HG02623 (cell line): ENCODE measurements at regions not wholly inside any gene's neighbourhood (a gene's known extent, or its start where the extent isn't known, plus 50 kb on each side); places are given as distances from the start of the nearest gene placed in this dataset.

Source experiments
- ATAC-seq: cut with Tn5 transposase; IDR thresholded peaks from one replicate; pipeline ENCODE4 v1.9.1; 2021; ENCODE audit warnings: moderate library complexity; ENCODE audit not compliant: unreplicated experiment

- no peak for ATAC-seq
These were observed 138.3 kb downstream of the TOMM20 start for GRCh38 chr1:234990328-234990675.

DNA sequence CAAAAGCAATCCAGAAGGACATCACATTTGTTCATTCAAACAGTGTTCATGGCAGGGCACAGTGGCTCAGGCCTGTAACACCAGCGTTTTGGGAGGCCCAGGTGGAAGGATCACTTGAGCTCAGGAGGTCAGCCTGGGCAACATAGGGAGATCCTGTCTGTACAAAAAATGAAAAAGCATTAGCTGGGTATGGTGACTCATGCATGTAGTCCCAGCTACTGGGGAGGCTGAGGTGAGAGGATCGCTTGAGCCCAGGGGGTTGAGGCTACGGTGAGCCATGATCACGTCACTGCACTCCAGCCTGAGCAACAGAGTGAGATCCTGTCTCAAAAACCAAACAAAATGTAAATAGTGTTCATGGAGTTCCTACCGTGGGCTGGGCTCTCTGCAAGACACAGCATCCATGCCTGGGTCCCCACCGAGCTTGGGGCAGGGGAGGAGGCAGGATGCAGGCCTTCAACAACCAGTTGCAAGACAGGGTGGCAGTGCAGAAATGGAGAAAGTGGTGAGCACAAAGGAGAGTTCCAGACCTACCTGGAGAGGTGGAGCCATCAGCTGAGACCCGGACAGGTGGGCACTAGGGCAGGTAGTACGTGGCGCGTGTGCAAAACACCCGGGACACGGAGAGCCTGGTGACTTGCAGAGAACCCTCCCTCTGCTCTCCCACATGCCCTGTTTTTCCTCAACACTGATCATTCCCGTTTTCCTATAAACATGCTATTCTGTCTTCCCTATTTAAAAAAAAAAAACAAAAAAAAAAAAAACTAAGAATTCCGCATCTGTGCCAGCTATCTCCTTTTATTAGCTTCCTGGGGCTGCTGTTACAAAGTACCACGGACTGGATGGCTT lies 138.9 kb downstream of the TOMM20 start:
- no peak for ATAC-seq

GRCh38 chr1:234989019-234989418 lies 139.6 kb downstream of the TOMM20 start:
- ATAC-seq = no peak

DNA sequence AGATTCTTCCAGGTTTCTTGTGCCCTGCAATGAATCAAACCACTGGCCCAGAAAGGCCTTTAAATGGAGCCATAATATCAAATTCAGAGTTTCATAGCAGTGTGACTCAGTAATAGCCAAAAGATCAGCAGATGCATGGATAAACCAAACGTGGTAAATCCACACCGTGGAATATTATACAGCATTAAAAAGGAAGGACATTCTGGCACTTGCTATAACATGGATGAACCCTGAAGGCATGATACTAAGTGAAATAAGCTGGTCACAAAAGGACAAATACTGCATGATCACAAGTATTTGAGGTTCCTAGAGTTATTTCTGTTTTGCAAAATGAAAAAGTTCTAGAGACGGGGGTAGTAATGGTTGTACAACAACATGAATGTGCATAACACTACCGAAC lies 140.1 kb downstream of the TOMM20 start:
- ATAC-seq = no peak

DNA sequence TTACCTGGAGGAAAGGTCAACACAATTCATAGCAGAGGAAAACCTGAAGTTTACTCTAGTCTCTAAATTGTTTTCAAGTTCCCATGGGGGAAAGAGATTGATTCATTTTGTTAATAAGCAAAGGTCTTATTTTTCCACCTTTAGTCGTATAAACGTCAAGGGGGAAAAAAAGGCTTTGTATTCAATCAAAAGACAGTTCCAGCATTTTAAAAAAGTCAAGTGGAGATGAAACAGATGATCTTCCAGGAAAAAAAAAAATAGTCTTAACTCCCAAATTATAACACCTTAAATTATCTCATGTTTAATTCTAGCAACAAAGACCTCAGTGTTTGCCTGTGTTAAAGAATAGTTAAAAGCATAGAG lies 140.5 kb downstream of the TOMM20 start:
- ATAC-seq = no peak

DNA sequence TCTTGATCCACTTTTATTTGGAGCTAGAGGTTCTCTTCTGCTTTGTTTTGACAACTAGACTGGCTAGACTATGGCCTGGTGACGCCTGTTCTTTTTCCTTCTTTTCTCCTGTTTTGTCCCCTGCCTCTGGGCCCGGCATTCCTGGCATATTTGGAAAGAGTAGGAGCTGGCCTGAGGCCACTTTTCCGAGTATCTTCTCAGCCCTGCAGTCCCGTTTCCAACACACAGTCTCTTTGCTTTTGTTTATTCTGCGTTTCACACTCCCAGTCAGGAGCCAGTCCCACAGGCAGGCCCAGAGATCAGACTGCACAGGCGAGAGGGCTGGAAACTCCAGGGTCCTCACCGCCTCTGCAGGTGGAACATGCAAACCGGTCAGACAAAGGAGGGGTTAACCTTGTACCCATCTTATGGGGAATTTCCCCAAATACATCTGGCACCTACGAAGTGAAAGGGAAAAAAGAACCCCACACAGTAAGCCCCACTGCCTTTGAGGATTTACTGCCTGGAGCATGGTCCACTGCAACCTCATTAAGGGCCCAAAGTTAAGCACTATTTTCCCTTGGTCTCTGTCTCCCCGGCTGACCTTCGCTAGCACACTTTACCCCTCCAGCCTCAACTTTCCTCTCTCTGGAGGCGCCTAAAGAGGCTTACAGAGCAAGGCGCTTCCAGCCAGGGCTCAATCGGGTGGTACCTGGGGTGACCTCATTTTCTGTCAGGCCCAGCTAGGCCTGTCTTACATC lies 141.1 kb downstream of the TOMM20 start:
- ATAC-seq = peak; percentile 56

DNA sequence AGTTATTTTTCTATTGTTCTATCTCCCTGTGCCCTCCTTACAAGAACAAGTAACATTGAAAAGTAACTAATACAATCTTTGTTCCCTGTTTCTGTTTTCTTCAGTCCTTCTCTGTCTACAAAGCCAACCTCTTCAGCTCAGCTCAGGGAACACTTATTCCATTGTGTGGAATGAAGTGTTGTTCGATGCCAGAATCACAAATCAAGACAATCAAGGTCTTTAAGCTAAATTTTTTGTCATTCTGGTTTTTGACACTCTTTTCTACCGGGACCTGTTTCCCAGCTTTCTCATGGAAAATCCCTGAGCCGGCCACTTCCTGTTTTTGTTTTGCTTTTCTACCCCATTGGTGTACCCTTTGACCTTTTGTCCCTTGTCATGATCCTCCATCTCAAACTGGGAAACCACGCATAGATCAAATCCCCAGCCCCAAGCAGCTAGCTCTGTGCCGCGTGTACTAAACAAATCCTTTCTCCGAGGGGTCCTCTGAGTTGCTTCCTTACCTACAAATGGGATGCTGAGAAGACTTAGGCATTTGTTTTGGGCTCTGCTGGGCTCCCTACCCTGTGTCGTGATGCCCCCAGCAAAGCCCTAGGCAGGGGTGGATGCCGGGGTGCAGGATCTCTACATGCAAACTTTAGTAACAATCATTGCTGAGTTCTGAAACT lies 141.8 kb downstream of the TOMM20 start:
- ATAC-seq = no peak

DNA sequence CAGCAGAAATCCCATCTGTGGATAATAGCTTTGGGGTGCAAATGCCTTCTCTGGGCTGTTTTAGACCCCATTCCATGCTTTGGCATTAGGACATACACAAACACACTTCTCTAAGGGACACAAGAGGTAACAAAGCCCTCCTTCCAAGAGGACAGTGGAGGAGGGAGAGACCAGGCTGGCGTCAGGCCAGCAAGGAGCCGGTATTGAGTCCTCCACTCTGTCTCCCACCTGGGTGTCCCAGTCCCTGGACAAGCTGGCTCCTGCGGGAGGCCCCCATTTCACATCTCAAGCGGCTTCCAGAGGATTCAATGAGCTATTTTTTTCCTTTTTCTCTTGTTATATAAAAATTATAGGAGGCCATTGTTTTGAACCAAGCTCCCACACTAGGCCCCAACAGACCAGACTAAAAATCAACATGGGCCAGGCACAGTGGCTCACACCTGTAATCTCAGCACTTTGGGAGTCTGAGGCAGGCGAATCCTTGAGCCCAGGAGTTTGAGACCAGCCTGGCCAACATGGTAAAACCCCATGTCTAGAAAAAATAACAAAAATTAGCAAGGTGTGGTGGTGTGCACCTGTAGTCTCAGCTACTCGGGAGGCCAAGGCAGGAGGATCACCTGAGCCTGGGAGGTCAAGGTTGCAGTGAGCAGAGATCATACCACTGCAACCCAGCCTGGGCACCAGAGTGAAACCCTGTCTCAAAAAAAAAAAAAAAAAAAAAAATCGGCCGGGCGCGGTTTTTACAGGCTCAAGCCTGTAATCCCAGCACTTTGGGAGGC lies 142.9 kb downstream of the TOMM20 start:
- no peak for ATAC-seq

DNA sequence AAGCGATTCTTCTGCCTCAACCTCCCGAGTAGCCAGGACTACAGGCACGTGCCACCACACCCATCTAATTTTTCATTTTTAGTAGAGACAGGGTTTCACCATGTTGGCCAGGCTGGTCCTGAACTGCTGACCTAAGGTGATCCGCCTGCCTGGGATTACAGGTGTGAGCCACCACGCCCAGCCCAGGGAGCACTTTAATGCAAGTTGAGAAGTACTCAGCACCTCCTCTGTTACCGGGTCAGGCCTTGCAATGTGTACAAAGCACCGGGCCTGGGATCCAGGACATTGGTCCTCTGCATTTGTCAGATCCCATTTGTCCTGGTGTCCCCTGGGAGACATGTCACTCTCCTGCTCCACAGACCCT lies 143.6 kb downstream of the TOMM20 start:
- ATAC-seq = no peak

- ATAC-seq = no peak
These were observed 144.9 kb downstream of the TOMM20 start for GRCh38 chr1:234983564-234984238.

DNA sequence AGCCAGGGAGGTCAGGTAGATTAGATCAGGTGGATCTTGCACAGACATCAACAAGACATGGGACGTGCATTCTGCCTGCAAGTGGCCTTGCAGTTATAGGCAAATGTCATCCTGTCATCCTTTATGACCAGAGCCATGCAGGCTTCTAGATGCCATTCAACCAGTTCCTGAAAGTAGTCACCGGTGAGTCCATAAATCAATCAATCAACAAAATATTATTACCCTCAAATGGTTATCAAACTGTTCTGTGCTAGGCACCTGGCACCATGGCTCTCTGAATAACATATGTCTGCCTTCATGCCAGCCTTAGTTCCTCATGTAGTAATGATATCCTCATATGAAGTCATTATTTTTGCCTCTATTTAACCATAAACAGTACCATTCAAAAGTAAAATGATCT lies 146.9 kb downstream of the TOMM20 start:
- no peak for ATAC-seq

- no peak for ATAC-seq
These were observed 147.8 kb downstream of the TOMM20 start for GRCh38 chr1:234980645-234981396.

DNA sequence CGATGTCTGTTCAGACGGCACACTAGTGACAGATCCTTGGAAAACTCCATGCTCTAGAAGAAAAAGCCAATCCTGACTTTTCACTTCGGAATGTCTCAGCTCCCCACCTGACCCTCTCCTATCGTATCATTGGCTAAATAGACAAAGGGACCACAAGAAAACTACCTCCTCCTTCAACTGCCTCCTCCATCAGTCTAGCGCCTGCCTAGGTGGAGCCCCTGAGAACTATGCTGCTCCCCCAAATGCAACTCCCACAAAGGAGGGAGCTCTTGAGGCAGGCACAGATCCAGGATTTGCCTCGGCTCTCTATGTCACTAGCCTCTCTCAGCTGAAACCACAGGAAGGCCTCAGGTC lies 148.4 kb downstream of the TOMM20 start:
- no peak for ATAC-seq

DNA sequence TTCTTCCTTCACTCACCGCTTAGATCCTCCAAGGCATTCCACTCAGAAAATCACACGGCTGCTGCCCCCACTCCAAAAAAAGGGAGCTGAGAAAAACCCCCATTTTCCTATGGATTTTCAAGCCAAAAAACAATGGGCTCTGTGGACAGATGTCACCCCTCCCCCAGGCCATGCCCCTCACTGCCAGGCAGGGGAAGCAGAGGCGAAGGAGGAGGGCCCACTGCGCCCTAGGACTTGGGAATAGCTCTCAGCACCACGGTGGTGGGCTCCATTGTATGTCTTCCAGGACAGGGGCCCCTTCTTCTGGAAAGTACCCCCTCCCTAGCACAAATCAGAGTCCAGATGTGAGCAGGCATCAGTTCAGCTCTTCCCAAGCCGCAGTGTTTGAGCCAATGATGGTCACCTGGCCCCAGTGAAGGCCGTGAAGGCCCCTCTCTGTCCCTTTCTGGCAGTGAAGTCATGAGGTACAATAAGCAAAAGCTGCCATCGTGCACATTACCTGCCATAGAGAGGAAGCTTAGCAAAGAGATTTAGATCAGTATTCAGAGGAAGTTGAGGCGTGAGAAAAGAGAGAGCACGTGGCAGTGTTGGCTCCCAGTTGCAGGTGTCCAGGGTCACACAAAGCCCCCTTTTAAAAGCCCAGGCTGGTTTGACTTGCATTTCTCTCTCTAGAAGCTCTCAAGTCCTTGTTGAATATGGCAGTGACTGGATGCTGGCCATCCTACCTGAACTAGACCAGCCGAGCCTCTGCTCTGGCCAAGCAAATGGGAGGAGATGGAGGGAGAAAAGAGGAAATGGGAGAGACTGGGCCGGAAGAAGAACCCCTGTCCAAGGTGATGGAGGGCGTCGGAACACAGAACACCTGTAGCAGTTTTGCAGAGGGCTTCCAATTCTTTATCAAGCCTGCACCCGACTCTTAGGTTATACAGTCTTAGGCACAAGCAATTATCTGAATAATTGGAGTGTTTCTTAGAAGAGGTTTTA lies 149.0 kb downstream of the TOMM20 start:
- no peak for ATAC-seq

GRCh38 chr1:234978397-234979295 lies 150.0 kb downstream of the TOMM20 start:
- ATAC-seq = peak; percentile 68

- no peak for ATAC-seq
These were observed 150.7 kb downstream of the TOMM20 start for GRCh38 chr1:234977875-234978396.

DNA sequence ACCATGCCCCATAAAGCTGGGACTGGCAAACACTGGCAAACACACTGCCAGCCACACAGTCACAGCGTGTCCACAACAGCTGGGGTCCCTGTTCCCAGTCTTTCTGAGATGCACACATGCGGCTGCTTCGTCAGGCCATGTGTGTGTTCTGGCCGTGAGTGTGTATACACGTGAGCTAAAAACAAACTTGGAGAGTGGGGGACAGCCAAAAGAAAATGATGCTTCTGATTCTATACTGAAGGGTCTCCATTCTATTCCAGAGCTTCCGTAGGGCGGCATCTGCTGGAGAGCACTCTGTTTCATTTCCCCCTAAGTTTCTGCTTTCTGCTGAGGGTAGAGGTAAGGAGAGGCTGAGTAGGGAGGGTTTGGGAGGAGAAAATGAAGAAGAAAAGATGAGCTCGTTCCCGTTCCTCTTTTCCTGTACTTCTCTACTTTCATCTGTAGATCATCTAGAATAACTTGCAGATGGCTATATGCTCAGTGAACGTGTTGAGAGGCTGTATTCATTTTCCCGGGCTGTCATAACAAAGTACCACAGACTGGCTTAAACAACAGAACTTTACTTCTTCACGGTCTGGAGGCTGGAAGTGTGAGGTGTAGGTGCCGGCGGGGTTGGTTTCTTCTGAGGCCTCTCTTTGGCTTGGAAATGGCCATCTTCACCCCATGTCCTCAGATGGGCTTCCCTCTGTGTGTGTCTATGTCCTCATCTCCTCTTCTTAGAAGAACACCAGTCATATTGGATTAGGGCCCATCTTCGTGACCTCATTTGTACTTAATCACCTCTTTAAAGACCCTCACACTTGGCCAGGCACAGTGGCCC lies 151.6 kb downstream of the TOMM20 start:
- ATAC-seq = no peak
